ENCODE measurements at regions not wholly inside any gene's neighbourhood (a gene's known extent, or its start where the extent isn't known, plus 50 kb on each side); places are given as distances from the start of the nearest gene placed in this dataset.

- ChIA-PET CTCF (no interaction called here), POLR2A (ENCODE audit: low non-redundant PET) (no interaction called here)
- no peak for DNase-seq (ENCODE audit: low spot score)
- H3K27ac ChIP-seq = no peak overlapping the region
- TF ChIP-seq CTCF (conservative IDR thresholded peaks at IDR 0.05; ENCODE audit: low read depth) = no peak
These were observed 55.1 kb upstream of the SLC4A4 start for GRCh38 chr4:71283642-71284257.

- no peak for DNase-seq (ENCODE audit: low spot score)
- ChIA-PET POLR2A (ENCODE audit: low non-redundant PET) (no interaction called here), CTCF (no interaction called here)
- TF ChIP-seq CTCF (conservative IDR thresholded peaks at IDR 0.05; ENCODE audit: low read depth) = no peak
- H3K27ac ChIP-seq = no peak overlapping the region
These were observed 51.5 kb upstream of the SLC4A4 start for GRCh38 chr4:71287305-71287704.

GRCh38 chr4:71288875-71289274, 49.9 kb upstream of the SLC4A4 start:
- POLR2A ChIA-PET (ENCODE audit: low non-redundant PET) = no interaction called here
- no peak for TF ChIP-seq CTCF (conservative IDR thresholded peaks at IDR 0.05; ENCODE audit: low read depth)
- H3K27ac ChIP-seq = no peak overlapping the region
- no peak for DNase-seq (ENCODE audit: low spot score)
- CTCF ChIA-PET = interaction anchor here (0.7 kb wide), 1 partner anchor 60 kb away, joined by 3 read pairs; no protein-coding TSS in a partner anchor
